Esophagus squamous epithelium (tissue), 4 donors: ENCODE measurements at regions not wholly inside any gene's neighbourhood (a gene's known extent, or its start where the extent isn't known, plus 50 kb on each side); places are given as distances from the start of the nearest gene placed in this dataset.

ENCODE experiments used
- CTCF ChIP-seq, 6 experiments: fragments of 450-650 bp in 4 of 6; fragments of 200-600 bp in 2 of 6; sonication (generic) in 2 of 6; IDR thresholded peaks; one replicate each; pipeline ENCODE4 v1.5.1; 2016 to 2019; ENCODE audit warnings: antibody characterized with exemption in 6 of 6, mild to moderate bottlenecking in 4 of 6, moderate library complexity in 4 of 6
- POLR2A ChIP-seq, 4 donors: fragments of 450-650 bp; IDR thresholded peaks; one replicate each; pipeline ENCODE4 v1.6.1; 2017; ENCODE audit warnings: antibody characterized with exemption in 4 of 4, mild to moderate bottlenecking in 4 of 4, moderate library complexity in 3 of 4

- no peak for TF ChIP-seq CTCF (IDR thresholded peaks at IDR 0.05)
- no peak for TF ChIP-seq POLR2A (IDR thresholded peaks at IDR 0.05)
Measured at GRCh38 chr10:108434559-108435252, 1270.2 kb upstream of the SORCS1 start.
